ENCODE measurements at regions not wholly inside any gene's neighbourhood (a gene's known extent, or its start where the extent isn't known, plus 50 kb on each side); places are given as distances from the start of the nearest gene placed in this dataset.

- Histone ChIP-seq H3K4me3 (no peak overlapping the region), H3K27ac (no peak overlapping the region), H3K9me3 (replicated peaks in 1 of 3) (no peaks in the 10 kb centered on the region), H3K36me3 (replicated peaks in 1 of 2) (no peaks in the 10 kb centered on the region), H3K27me3 (peaks cover 8% of the 10 kb centered on the region), H3K4me1 (replicated peaks in 1 of 2) (no peaks in the 10 kb centered on the region)
- intact Hi-C loops (cut with DNase I) = no loop called here
- WGBS, 4 donors = 63 to 77% (median 71%) methylated on average over 5 to 17 of the region's 17 CpGs
- TF ChIP-seq CTCF (IDR thresholded peaks at IDR 0.05) = no peak
- TF ChIP-seq POLR2A (IDR thresholded peaks at IDR 0.05) = no peak
- DNase-seq = no peak
These were observed 83.6 kb upstream of the PRR5 start for GRCh38 chr22:44618400-44618799.

GRCh38 chr22:44617828-44618227 is 84.2 kb upstream of the PRR5 start:
- Histone ChIP-seq H3K4me3 (no peak overlapping the region), H3K9me3 (replicated peaks in 1 of 3) (no peaks in the 10 kb centered on the region), H3K4me1 (replicated peaks in 1 of 2) (no peaks in the 10 kb centered on the region), H3K36me3 (replicated peaks in 1 of 2) (no peaks in the 10 kb centered on the region), H3K27me3 (peaks cover 8% of the 10 kb centered on the region), H3K27ac (no peak overlapping the region)
- WGBS, 4 donors = 71 to 95% (median 83%) methylated on average over 4 of the region's 4 CpGs
- TF ChIP-seq CTCF (IDR thresholded peaks at IDR 0.05) = no peak
- TF ChIP-seq POLR2A (IDR thresholded peaks at IDR 0.05) = no peak
- no peak for DNase-seq
- intact Hi-C loops (cut with DNase I) = no loop called here

- no peaks in the 10 kb centered on the region for H3K4me1 ChIP-seq (replicated peaks in 1 of 2)
- peak in 1 of 7 donors; percentile 30 for DNase-seq
- H3K36me3 ChIP-seq (replicated peaks in 1 of 2) = no peaks in the 10 kb centered on the region
- H3K4me3 ChIP-seq = no peak overlapping the region
- peaks cover 0 to 7% (median 0%) of the 10 kb centered on the region in 3 donors for H3K9me3 ChIP-seq (replicated peaks in 1 of 3)
- no peak for TF ChIP-seq CTCF (IDR thresholded peaks at IDR 0.05)
- TF ChIP-seq POLR2A (IDR thresholded peaks at IDR 0.05) = no peak
- peaks cover 8% of the 10 kb centered on the region for H3K27me3 ChIP-seq
- intact Hi-C loops (cut with DNase I) = no loop called here
- no peak overlapping the region for H3K27ac ChIP-seq
- 72 to 91% (median 78%) methylated on average over 12 to 19 of the region's 19 CpGs for WGBS, 4 donors
These were observed 84.9 kb upstream of the PRR5 start for GRCh38 chr22:44616882-44617655.

DNA sequence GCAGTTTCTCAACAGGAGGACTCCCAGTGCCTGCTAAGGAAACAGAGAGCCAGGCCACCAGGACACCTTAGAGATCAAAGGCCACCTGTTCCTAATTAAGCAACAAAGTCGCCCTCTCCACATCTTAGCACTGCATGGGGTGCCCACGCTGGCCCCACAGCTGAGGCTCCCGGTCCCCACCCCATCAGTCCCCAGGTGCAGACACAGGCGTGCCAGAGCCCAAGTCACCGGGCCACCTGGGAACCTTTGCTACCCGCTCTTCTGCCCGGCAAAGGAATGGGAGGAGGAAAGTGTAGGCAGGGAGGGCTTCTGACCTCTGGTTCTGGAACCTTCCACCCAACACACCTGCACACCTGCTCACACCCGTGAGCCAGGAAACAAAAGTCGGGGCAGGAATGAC is 85.5 kb upstream of the PRR5 start:
- Histone ChIP-seq H3K4me1 (replicated peaks in 1 of 2) (no peaks in the 10 kb centered on the region), H3K27me3 (peaks cover 8% of the 10 kb centered on the region), H3K36me3 (replicated peaks in 1 of 2) (no peaks in the 10 kb centered on the region), H3K4me3 (no peak overlapping the region), H3K9me3 (replicated peaks in 1 of 3) (peaks cover 0 to 8% (median 0%) of the 10 kb centered on the region in 3 donors), H3K27ac (no peak overlapping the region)
- TF ChIP-seq CTCF (IDR thresholded peaks at IDR 0.05) = no peak
- TF ChIP-seq POLR2A (IDR thresholded peaks at IDR 0.05) = no peak
- DNase-seq = no peak
- intact Hi-C loops (cut with DNase I) = no loop called here
- 82 to 88% (median 86%) methylated on average over 8 to 9 of the region's 9 CpGs for WGBS, 4 donors
